ENCODE measurements at regions not wholly inside any gene's neighbourhood (a gene's known extent, or its start where the extent isn't known, plus 50 kb on each side); places are given as distances from the start of the nearest gene placed in this dataset.

DNA sequence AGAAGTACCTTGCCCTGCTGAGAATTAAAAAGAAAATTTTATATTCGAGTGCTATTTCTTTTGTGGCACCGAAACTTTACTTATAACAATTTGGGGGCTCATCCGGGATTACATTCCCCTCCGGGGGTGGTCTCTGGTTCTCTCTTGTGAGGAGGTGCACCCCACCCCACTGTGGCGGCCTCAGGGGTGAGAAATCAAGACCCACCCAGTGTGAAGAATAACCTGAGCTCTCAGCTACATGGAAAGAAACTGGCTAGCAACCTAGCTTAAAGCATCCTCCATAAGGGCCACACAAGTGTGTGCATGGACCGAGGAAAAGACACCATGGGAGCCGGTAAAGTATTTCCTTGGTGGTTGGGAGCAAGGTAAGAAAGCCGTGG, 50.9 kb upstream of the ANKRD10 start:
- no peak for FAIRE-seq
- no peak for DNase-seq (ENCODE audit: low spot score in 2 of 2)

DNA sequence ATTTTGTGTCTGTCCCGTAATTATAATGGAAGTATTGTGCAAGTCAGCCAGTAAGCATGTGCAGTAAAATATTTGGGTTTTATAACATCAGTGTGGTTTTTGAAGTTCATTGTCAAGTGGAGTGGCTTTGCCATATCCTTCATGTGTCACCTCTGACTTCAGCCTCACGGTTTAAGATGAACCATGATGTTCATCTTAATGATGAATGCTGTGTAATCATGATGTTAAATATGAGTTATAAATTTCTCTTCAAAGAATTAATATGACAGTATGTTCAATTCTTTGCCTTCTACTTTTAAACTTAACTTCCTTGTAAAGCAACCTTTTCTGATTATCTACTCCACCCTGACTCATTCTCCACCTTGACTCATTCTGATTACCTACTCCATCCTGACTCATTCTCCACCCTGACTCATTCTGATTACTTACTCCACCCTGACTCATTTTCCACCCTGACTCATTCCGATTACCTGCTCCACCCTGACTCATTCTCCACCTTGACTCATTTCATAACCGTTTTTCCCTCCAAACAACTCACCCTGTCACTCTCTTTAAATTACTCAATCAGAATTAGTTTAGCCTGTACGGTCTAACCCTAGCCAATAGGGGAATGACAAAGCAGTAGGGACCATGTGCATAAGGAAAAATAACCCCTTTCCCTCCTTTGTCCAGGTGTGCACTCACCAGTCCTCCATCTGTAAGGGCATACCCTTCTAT, 50.3 kb upstream of the ANKRD10 start:
- DNase-seq (ENCODE audit: low spot score in 2 of 2) = no peak

More for the DNA sequence above, 50.3 kb upstream of the ANKRD10 start:
- FAIRE-seq = no peak

All from frontal cortex (tissue), 3 donors.